ENCODE measurements at regions not wholly inside any gene's neighbourhood (a gene's known extent, or its start where the extent isn't known, plus 50 kb on each side); places are given as distances from the start of the nearest gene placed in this dataset.

- no peak for TF ChIP-seq EZH2 (IDR thresholded peaks at IDR 0.05; ENCODE audit: borderline replicate concordance, low read depth, low read length, severe bottlenecking)
- TF ChIP-seq POLR2A (IDR thresholded peaks at IDR 0.05; ENCODE audit: low read depth, low read length) = no peak
- no peak for TF ChIP-seq POLR2AphosphoS5 (IDR thresholded peaks at IDR 0.05; ENCODE audit: insufficient read depth, low read depth, low read length)
- no peak for TF ChIP-seq CTCF (IDR thresholded peaks at IDR 0.05; ENCODE audit: extremely low read depth in 1 of 2, insufficient read depth in 1 of 2, low read depth in 1 of 2, low read length in 2 of 2)
Observed at GRCh38 chr6:102749210-102749971, 1355.9 kb downstream of the GRIK2 start.

All from endothelial cell of umbilical vein (primary cell).